GM18867 (cell line): ENCODE measurements at regions not wholly inside any gene's neighbourhood (a gene's known extent, or its start where the extent isn't known, plus 50 kb on each side); places are given as distances from the start of the nearest gene placed in this dataset.

ENCODE experiments used
- ATAC-seq: cut with Tn5 transposase; IDR thresholded peaks from one replicate; pipeline ENCODE4 v1.9.1; 2021; ENCODE audit warnings: mild to moderate bottlenecking, moderate library complexity; ENCODE audit not compliant: unreplicated experiment

DNA sequence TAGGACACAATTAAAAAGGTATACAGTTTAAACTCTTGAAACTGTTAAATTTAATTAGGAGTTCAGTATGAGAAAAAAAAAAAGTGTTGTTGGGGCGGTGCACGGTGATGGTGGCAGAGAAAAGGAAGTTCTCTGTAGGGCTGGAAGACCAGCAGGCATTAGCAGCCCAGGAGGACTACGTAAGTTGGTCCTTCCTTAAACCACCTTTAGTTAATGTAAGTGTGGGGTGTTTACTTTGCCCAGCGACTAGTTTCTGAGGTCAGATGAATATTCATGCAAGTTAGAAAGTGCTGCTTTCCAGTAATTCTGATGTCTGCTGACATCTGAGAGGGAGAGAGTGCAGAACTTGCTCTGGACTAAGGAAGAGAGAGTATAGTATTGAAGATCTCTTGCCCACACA is 54.9 kb downstream of the NKX2-1 start:
- no peak for ATAC-seq

DNA sequence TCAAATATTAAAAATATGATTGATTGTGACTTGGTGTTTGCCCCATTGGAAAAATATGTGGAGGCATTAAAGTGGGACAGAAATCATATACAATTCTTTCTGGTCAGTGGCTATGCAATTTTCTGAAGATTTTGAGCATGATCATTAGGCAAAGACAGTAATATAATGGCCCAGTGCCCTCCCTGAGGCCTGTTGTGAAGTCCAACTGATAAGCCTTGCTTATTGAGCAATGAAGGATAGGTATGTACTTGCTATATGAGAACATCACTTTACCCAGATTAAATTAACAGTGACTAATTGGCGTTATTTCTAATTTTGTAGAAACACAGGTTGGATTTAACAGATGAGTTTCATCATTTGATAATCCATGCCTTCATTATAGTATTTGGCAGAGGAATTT is 57.1 kb downstream of the NKX2-1 start:
- no peak for ATAC-seq

DNA sequence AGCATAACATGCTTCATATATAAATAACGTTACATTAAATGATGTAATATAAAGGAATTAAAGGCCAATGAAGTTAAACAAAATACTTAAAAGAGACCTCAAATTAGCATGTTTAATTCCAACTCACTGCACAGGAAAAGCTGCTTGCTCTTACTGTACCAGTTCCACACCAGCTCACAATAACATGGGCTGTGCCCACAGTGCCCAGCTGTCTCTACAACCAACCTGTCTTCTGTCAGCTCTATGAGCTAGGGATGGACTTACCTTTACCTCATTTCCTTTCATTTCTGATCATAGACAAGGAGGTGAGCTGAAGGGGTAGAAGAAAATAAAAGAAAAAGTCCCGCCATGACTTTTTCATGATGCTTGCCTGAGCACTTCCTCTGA is 64.8 kb downstream of the NKX2-1 start:
- no peak for ATAC-seq

DNA sequence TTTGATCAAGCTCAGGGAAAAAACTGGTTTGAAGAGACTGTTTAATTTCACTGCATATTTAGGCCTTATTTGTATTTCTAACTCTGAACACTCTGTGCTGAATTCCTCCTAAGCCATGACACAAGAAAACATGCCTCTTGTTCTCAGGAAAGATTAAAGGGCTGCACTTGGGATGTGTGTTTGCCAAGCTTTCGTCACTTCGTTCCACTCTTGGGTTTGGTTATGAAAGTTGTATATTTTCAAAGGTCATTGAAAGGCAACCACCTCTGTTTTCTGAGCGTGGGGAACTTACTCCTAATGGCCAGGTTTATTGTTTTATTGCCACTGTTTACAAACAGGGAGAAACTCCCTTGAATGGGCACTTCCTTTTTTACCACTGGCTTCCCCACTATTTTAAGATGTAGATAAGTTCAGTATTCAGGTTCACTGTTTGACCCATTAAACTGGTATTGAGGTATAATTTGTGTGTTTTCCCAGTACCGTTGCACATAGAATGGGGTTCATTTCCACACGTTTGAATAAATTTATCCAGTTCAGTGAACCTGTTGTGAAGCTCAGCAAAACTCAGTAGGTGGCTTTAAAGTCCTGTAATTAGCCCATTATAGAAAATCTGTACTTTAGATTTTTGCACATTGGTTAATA is 65.3 kb downstream of the NKX2-1 start:
- no peak for ATAC-seq

DNA sequence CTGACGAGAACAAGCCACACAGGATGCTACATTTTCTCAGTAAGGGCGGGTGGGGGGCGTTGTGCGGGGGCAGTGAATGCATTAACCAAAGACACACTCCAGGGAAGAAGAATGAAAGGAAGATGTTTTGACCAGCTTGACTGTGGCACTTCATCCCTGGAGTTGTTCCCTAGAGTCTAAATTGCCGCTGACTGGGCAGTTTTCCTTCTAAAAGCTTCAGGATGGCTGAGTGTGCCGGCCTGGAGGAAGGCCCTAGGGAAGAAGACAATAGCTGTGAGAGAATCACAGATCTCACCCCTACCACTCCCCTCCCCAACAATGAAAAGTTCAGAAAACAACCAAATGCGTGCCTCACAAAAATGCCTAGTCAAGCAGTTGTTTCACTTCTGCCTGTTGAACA is 67.2 kb downstream of the NKX2-1 start:
- ATAC-seq = no peak

DNA sequence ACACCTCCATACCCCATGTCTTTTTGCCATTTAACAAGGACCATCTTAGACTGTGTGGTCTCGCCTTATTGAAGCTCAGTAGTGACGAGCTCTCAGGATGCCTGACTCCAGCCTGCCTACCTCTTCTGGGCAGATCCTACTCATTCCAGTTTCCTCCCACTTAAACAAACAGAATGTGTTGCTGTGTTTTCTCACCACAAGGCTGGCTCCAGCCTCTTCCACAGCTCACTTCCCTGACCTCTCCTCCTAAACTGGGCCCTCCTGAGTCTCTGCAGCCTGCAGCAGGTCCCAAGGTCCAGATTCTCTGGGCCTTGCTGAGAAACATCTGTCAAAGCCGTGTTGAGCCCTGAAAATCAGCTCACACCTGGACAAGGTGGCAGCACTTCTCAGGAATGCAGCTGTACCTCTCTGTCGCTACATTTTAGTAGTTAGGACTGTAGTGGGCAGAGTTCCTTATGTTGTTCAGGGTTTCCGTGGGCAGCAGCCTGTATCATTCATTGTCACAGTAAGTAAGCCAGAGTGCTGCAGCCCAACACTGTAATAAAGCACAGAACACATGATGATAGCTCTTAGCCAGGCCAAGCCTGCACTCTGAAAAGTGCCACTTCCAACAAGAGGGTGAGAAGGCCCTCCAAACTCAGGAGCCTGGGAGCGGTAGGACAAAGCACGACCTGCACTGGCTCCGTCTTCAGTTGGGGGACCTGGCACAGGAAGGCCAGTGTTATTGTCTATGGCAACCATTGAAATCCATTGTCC is 68.5 kb downstream of the NKX2-1 start:
- no peak for ATAC-seq

DNA sequence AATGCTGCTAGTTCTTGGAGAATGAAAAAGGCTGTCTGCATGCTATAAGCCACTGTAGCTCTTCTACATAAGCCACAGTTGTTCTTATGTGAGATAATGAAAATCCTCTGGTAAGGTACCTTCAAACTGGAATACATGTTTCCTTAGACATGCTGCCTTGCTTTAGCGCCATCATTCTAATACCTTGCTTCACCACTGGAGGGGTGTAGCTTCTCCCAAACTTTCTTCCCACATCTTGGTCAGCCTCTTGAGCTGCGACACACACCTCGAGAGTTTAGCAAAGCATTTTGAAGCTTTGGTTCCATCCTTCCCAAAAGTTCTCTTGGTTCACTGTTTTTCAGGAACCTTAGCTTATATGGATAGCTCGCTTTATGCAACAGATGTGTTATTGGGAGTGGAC is 69.5 kb downstream of the NKX2-1 start:
- no peak for ATAC-seq

DNA sequence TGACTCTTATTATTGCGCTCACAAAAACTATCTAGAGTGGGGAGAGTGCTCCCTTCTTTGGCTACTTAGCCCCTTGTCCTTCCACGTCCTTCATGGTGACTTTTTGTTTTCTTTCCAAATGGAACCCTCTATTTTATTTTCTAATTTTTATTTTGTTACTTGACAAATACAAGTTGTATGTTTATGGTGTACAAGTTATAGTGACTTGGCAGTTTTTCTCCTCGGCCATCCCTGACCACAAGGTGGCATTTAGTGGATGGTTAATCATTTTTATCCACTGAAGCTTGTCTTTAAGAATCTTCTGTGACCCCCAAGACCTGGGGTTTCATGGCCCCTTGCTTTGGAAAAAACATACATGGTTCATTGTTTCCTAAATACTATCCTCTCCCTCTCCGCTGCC is 70.1 kb downstream of the NKX2-1 start:
- no peak for ATAC-seq

DNA sequence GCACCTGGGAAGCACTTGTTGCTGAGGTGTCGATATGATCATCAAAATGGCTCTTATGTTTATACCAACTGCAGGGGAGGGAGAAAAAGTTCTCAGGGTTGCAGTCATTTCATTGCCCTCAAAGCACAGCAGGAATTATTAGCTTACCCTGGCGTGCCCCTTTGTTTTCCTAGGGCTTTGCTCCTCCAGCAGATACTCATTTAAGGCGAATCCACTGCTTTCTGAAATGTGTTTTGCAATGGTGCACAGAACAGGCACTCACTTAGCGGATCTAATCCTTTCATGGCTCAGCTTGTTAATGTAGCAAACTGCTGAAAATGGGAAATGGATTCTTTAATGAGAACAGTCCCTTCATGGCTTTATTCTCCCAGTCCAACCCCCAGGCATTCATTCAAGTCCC is 76.7 kb downstream of the NKX2-1 start:
- no peak for ATAC-seq

DNA sequence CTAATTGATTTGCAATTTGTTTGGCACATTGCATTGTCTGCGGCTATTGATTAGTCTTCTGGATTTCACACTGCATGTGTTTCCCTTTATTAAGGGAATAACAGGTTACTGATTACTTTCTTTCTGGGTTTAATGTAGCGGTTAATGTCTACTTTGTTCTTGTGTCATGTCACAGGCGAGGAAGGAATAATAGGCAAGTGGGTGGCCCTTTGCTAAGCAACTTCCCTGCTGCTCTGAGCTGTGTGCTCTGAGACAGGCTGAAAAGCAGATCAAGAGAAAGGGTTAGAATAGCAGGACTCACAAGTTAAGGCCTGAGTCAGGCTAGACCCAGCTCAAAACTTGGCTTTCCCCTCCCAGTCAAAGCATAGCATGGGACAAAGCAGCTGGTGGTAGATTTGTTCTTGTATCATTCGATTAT is 77.2 kb downstream of the NKX2-1 start:
- ATAC-seq = no peak

DNA sequence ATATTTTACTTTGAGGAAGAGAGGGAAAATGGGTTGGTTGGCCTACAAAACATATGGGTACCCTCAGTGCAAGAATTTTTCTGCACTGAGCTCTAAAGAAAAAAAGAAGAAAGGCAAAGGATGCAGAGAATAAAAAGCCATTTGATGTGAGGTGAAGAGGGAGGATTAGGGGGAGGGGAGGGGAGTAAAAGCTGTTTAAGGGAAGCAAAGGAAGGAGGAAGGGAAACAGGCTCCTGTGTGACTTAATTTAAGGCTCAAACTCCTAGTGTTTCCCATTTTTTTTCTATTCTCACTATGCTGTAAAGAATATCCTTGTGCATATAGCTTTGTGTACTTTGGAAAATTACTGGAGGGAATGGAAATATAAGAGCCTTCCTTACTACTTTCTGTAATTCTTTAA is 78.7 kb downstream of the NKX2-1 start:
- no peak for ATAC-seq

DNA sequence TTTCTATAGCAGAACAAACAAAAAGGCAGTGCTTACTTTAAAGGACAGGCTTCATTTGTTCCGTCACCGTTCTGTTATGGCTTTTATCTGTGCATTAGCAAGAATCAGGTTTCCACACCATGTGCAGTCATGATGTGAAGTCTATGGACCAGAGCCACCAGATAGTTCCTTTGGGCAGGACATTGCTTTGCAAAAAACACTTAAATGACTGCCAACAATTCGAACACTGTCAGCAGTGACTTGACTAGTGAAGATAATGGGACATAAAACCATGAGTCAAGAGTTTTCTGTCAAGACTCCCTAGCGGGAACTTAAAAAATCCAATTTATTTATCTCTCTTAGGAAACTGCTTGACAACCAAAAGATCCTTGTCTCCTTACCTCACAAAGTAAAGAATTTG is 80.3 kb downstream of the NKX2-1 start:
- no peak for ATAC-seq

DNA sequence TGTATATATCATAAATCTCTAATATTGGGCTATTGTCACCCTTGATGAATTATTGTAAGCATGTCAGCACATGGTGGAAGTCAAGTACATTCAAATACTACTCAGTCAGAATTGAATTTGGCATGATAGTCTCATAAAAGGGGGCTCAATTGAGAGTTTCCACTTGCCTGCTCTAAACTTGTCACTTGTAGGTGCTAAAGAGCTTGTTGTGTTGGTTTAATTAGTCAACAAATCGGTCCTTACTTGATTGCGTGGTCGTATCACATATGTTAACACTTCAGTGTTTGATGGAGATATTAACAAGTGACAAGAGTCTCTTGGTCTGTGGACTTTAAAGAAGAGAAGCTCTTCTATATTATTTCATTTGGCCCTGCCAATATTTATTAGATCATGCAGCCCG is 81.1 kb downstream of the NKX2-1 start:
- no peak for ATAC-seq

DNA sequence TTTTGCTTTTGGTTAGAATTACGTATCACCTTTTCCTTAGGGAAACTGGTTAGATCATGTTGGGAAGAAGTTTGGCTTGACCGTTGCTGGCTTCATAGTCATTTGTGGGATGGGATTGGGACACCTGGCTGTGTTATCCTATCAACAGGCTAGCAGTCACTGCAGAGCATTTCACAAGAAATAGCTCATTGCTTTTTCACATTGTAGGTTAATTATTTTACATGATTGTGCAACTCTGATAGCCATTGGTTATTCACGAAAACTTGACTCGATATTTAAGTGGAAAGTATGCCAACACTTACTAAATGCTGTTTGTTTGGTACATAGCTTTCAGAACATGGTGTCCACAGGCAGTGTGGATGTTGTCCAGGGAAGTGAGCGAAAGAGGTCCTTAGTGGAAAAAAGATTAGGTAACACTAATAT is 89.4 kb downstream of the NKX2-1 start:
- ATAC-seq = no peak

DNA sequence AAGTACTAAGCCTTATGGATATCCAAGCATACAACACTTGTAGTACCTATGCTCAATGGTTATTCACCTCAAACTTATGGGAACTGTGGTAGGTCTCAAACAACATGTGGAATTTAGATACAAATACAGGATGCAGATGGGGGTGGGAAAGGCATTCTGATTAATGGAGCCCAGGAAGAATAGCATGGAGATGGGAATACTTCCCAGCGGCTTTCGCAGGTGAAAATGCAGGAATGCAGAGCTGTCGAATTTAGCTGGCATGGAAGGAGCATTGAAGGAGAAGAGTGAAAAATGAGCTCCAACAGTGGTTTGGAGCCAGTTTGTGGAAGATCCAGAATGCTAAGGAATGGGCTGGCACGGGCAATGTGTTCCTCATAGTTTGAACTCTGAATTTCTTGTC is 89.9 kb downstream of the NKX2-1 start:
- ATAC-seq = no peak

DNA sequence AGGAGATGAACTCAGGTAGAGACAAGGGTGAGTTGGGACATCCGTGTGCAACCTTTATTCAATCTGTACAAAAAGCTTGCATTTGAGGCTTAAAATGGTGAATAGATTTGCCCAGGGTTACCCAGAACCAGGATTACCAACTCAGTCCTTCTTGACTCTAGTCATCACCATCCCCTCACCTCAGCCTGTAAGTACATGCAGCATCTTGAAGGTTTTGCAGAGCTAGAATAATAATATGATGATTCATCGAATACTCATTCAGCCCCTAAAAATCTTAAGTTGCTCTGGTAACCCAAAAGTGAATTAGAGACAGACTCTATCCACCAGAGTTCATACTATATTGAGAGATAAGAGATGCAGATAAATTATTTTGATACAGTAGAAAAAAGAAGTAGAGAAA is 90.3 kb downstream of the NKX2-1 start:
- ATAC-seq = no peak

DNA sequence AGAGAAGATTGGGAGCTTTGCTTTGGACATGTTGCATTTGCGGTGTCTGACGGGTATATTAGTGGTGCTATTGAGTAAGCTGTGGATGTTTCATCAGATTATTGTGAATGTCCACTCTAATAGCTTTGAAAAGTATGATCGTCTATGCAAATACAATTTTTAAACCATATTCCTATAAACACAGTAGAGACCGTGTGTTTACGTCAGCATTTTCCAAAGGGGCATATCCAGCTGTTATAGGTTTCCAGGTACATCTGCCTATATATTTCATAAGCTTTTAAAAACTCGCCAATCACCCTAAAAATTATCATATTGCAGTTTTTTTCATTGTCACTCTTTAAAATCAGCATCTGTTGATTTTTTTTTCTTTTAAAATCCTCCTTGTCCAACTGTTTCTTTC is 91.7 kb downstream of the NKX2-1 start:
- ATAC-seq = no peak

DNA sequence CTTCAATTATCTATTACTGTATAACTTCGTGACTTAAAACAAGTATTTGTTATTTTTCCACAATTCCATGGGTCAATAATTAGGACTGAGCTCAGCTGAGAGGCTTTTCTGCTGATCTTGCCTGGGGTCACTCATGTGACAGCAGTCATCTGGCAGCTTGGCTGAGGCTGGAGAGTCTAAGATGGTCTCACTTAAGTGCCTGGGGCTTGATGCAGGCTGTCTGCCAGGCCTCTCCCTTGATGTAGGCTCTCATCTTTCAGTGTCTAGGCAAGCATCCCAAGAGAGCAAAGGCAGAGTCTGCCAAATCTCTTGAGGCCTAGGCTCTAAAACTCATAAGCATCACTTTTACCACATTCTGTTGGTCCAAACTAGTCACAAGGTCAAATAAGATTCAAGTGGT is 93.2 kb downstream of the NKX2-1 start:
- ATAC-seq = no peak

DNA sequence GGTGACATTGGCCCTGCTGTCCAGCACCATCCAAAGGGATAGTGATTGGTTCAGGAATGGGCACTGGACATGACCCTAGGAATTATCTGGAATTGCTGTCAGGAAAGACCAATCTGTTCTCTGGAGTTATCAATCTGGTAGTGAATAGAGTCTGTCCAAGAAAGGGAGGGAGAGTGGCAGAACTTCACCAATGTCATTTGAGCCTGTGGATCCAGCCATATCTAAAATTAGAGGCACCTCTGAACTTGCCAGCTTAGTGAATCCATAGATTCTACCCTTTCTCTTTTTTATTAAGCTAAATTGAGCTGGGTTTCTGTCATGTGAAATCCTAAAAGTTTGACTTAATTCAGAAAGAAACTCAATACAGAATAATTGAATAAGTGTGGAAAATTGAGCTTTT is 93.9 kb downstream of the NKX2-1 start:
- no peak for ATAC-seq

DNA sequence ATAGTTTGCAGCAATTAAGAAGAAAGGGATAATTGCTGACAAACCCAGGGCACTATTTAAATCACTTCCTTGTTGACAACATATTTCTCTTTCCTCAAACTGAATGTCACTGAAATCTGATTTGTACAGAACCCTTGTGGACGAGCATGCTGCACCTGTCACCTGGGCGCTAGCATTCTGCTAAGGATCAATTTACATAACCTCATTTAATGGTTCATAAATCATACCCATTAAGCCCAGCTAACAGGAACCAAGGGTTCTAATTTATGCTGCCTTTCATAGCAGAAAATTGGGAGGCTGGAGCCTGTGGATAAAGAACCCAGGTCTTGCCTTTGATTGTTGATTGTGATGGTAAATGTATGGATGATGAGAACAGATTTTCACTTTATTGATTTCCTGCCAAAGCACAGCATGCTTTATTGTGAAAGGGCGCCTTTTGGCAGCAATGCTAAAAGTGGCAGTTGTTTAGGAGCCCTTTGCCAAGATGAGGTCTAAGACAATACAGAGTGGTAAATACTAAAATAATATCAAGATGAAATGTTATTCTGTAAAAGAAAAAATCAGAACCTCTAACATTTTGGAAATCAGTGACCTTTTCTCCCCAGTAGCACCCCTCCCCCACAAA is 95.4 kb downstream of the NKX2-1 start:
- ATAC-seq = no peak

DNA sequence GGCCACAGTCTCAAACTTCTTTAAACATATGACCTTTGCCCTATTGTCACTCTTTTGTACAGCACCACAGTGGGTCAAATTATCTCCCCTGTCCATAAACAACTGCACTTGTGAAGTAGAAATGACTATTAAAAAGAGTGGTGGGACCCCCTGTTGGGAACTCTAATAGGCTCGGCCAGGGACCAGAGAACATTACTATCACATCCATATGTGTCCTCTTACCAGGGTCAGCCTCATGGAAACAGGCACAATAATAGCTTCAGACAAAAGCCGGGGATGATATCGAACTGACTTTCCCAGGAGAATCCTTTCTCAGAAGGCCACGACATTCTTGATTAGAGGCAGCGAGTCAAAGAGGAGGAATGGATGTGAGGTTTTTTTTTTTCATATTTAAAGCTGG is 96.6 kb downstream of the NKX2-1 start:
- ATAC-seq = no peak

DNA sequence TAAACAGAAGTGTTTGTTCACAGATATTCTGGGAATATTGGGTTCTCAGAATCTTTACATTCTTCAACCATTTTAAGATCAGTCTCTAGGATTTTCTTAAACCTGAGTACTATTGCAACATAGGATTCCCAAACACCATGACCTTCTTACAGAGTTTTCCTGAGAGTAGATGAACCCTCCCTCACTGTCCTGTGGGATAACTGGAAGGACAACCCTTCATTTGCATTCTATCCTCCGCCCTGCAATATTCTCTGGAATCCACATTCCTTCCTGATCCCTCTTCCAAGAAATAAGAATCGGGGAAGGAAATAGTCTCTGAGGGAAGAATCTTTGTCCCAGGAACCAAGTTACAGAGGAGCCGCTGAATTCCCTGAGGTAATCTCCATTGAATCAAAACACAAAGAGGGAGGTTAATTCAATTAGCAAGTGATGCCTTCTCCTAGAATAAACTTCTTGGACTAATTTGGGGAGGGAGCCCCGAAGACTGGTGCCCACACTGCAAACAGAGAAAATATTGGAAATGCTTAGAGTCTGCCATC is 99.8 kb upstream of the MBIP start:
- ATAC-seq = no peak
